HG03066 (cell line): ENCODE measurements at regions not wholly inside any gene's neighbourhood (a gene's known extent, or its start where the extent isn't known, plus 50 kb on each side); places are given as distances from the start of the nearest gene placed in this dataset.
"Not testable (repeated sequence)": the region's sequence is repeated elsewhere in the genome, so short reads cannot be mapped to it uniquely, and the experiment has no call there.

Experiments used
- ATAC-seq: cut with Tn5 transposase; IDR thresholded peaks from one replicate; pipeline ENCODE4 v1.9.1; 2021; ENCODE audit warnings: low read depth; ENCODE audit not compliant: unreplicated experiment

DNA sequence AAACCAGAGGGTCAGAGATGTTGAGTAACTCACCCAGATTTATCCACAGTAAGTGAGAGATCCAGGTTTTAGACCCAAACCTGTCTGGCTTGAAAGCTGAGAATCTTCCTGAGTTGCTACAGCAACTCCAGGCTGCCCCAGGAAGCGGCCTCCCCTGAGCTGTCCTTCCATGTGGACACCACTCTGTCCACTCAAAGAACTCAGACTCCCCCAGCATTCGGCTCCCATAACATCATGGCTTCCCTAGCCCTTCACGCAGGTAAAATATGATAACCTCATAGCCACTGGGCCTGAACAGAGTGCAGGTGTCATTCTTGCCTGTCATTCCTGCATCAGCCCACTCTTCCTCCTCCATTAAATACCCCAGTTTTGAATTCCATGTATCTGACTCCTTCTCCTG, 657.8 kb downstream of the TBC1D22A start:
- ATAC-seq: no peak

DNA sequence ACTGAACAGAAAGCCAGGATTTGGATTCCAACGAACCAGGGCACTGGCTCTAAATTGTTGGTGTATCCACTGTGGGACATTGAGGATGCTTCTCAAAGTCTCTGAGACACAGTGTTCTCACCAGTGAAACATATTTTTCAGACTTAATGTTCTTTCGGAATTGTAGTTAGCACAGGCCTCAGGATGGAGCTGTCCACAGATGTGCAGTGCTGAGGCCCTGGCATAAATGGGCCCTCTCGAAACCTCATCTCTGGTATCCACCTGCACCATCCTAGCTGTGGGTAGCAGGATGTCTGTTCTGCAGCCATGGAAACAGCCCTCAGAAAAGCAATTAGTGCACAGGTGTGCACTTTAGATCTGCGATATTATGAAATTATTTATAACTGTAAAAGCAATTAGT, 656.8 kb downstream of the TBC1D22A start:
- no peak for ATAC-seq

- ATAC-seq: no peak
Observed at GRCh38 chr22:47417699-47418098, 655.2 kb downstream of the TBC1D22A start.

GRCh38 chr22:47411006-47411405, 648.6 kb downstream of the TBC1D22A start:
- ATAC-seq: no peak

DNA sequence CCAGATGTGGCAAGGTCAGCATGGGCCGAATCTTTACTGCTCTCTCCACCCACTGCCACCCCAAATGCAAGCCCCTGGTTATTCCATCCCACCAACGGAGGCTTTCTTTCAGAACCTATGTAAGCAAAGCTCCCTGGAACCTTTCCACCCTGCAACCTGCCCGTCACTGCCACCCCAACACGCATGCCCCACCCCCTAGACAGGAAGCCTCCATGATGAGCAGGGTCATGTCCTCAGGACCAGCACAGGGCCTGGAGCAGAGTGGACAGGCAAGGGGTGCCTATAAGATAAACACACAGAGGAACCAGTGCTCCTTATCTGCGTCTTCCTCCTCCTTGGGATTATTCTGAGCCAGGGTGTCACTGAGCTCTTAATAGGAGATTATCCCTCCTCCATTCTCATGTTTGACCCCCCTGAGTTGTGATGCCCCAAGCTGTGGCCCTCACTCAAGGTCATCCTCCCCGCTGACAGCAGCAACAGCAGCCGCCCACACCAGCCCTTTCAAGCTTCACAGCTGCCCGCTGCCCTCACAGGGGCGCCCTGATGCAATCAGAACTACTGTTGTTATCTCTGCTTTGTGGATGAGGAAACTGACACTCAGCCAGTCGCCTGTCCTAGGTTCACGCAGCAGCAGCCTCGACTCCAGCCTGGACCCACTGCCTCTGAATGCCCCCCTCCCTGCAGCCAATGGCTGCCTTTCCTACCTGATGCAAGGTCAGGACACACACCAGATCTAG, 647.3 kb downstream of the TBC1D22A start:
- ATAC-seq: no peak

DNA sequence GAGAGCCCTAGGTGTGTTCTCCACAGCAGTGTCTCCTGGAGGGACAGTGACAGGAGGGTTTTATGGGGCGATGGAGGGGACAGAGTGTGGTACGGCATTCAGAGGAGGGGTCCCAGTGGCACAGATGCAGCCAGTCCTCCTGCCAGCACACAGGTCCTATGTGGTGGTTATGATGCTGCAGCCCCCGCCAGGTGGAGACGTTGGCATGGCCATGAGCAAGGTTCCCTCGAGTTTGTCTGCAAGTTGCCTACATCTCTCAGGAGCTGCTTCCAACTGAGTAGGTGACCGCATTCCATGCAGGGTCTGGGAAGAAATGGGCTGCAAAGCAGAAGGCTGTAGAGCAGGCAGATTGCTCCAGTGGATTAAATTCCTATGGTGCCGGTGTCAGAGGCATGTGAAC, 646.0 kb downstream of the TBC1D22A start:
- no peak for ATAC-seq

DNA sequence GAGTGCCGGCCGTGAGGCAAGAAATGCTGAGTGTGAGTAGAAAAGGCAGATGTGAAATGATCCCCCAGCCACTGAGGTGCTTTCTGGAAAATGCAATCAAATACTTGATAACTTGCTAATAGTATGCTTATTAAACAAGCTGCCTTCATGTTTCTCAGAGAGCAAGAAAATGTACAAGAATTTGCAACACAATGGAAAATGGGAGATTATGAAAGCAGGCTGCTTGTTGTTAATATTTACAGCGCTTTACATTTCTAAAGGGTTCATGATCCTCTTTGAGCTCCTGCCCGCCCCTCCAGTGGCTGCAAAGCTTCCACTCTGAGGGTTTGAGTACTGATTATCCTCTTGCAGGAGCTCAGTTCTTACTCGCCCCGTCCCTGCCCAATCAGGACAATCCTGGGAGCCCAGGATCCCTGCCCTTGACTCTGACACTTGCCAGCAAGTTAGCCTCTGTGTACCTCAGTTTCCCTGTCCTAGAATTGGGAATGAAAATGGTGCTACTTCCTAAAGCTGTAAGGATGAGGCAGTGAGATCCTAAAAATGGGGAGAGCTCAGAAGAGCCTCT, 645.1 kb downstream of the TBC1D22A start:
- no peak for ATAC-seq

- ATAC-seq: no peak
Observed at GRCh38 chr22:47406896-47407295, 644.4 kb downstream of the TBC1D22A start.

DNA sequence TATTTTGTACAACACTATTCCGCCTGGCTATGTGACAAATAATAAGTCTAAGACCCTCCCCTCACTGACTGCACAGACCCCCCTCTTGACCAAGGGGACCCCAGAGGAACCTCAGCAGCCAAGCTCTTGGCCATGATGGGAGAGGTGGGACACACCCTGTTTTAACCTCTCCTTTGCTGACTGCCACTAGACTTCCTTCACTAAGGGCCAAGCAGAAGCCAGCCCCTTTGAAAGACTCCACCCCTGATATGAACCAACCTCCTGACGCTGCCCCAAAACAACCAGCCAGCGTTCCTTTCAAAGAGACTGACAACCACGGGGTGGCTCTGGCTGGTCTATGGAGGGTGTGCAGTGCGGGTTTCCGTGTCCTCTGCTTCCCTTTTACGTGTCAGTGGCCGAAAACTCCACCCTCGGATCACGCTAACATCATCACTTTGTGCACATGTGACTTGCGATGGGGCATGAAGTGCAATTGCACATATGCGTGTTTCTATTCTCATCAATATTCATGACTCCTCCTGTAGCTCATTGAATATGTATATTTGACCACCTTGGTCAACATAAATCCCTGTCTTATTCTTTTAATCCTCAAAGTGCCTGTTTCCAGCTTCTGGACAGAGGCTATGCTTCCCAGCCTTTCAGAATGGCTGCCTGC, 643.9 kb downstream of the TBC1D22A start:
- ATAC-seq: no peak

DNA sequence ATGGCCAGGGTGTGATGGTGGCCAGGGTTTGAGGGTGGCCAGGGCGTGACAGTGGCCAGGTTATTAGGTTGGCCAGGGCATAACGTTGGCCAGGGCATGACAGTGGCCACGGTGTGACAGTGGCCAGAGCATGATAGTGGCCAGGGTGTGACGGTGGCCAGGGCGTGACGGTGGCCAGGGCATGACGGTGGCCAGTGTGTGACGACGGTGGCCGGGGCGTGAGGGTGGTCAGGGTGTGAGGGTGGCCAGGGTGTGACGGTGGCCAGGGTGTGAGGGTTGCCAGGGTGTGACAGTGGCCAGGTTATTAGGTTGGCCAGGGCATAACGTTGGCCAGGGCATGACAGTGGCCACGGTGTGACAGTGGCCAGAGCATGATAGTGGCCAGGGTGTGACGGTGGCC, 642.8 kb downstream of the TBC1D22A start:
- ATAC-seq: not testable (repeated sequence)

- no peak for ATAC-seq
Observed at GRCh38 chr22:47402876-47403525, 640.6 kb downstream of the TBC1D22A start.

DNA sequence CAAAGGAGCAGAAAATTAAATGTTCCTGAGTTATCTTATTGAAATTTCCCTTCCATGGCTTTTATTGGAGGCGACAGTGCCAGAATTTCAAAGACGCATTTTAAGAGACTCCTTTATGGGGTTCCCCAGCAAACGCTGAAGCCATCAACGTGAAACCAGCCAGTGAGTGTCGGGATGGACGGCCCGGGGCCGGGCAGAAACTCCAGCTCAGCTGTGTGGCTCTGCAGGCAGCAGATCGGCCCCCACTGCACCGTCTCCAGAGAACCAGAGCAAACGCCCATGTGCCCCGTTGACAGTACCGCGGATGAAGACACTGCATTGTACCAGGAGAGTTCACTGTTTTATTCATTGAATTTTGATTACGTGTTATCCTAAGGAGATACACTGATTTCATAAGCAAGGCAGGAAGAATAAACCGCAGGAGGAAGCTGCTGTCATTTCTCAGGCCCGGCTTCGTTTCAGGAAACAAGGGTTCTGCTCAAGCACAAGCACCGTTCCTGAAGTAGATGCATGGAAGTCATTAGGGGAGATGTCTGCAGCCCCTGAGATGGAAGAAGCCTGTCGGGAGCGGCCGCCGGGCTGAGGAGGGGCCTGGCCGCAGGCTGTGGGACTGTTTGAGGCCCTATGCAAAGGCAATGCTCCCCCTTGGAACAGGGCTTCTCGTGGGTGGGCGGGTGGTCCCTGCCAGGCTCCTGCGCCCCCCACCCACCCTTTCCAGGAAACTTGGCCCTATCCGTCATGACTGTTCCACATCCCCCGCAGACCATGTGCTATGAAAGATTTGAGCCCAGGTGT, 639.7 kb downstream of the TBC1D22A start:
- no peak for ATAC-seq

DNA sequence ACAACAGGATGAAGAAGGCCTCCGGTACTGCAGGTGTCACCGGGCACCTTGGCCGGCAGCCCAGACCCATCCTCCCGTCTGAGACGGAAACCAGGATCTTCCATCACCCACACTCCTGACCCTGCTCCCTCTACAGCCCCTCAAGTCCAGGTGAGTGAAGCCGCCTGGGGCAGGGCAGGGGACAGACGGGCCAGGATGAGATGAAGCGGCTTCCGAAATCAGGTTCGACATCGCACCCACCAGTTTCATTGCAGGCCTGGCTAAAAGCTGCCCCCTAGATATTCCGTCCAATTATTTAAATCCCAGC, 639.1 kb downstream of the TBC1D22A start:
- ATAC-seq: no peak

DNA sequence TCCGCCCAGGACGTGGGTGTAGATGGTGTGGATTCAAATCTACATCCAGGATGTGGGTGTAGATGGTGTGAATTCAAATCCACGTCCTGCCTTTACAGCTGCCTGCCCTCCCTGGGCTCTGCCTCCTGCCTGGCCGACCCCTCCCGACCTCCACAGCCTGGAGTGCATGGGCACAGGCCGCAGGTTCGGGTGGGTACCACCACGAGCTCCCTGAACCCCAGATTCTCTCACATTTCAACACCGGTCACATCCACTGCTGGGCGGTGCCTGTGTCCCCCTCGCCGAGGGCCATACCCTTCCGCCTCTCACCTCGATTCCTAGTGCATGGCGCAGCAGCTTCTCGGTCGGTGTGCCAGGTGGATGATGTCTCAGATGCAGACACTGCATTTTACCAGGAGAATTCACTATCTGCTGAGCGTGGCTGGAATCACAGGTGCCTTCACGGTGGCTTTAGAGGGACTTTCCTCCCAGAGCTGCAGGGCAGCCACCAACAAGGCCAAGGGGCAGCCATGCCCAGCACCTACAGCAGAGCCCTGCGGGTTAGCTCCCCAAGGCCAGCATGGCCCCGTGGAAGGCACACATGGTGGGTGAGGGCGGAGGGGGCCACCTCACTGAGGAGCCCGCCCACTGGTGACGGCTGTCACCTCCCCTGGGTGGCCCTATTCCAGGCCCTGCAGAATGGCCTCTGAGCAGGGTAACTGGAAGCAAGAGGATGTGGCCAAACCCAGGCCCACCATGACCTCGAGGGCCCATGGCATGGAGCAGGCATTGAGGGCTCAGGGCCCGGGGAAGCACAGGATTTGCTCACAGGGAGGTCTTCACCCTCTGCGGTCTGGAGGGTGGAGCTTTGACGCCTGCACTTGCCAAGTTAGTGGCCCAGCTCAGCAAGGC, 638.5 kb downstream of the TBC1D22A start:
- no peak for ATAC-seq

DNA sequence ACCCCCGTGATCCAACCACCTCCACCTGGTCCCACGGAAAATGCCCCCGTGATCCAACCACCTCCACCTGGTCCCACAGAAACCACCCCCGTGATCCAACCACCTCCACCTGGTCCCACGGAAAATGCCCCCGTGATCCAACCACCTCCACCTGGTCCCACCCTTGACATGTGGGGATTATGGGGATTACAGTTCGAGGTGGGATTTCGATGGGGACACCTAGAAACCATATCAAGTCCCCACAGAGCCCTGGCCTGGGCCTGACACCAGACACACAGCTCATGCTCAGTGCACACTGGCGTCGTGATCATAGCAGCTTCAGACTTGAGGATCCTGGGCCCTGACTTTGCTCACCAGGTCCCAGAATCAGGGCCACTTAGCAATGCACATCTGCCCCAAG, 637.7 kb downstream of the TBC1D22A start:
- ATAC-seq: not testable (repeated sequence)

- no peak for ATAC-seq
Observed at GRCh38 chr22:47398921-47399790, 636.7 kb downstream of the TBC1D22A start.

- ATAC-seq: no peak
Observed at GRCh38 chr22:47398491-47398890, 636.0 kb downstream of the TBC1D22A start.

DNA sequence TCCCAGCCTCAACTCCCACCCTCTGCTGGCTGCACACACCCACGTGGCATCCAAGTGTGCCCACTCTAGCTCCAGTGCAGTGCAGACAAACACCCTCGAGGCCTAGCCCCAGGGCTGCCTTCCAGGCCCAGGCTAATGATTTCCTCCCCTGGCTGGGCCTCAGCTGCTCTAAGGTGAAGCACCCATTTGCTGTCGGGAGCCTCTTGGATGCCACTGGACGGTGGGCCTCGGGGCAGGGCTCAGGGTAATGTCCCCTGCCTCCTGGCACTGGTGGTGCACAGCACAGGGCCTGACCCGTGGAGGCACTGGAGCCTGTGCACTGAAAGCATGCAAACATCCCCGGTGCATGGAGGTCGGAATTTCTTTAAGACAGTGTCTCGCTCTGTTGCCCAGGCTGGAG, 635.2 kb downstream of the TBC1D22A start:
- no peak for ATAC-seq

GRCh38 chr22:47396515-47396914, 634.1 kb downstream of the TBC1D22A start:
- no peak for ATAC-seq
